ENCODE measurements at regions not wholly inside any gene's neighbourhood (a gene's known extent, or its start where the extent isn't known, plus 50 kb on each side); places are given as distances from the start of the nearest gene placed in this dataset.

- H3K4me3 ChIP-seq (replicated peaks; ENCODE audit: low read depth, low read length) = no peak overlapping the region
- DNase-seq (ENCODE audit: extremely low read depth, low read depth) = no peak
- no peak for TF ChIP-seq CTCF (IDR thresholded peaks at IDR 0.05; ENCODE audit: low read depth, low read length, missing control alignments)
Observed at GRCh38 chr2:78865667-78866066, 159.8 kb upstream of the REG3G start.

- DNase-seq (ENCODE audit: extremely low read depth, low read depth) = no peak
- no peak for TF ChIP-seq CTCF (IDR thresholded peaks at IDR 0.05; ENCODE audit: low read depth, low read length, missing control alignments)
- H3K4me3 ChIP-seq (replicated peaks; ENCODE audit: low read depth, low read length) = no peak overlapping the region
Observed at GRCh38 chr2:78870343-78870967, 155.0 kb upstream of the REG3G start.

- no peak for DNase-seq (ENCODE audit: extremely low read depth, low read depth)
- no peak overlapping the region for H3K4me3 ChIP-seq (replicated peaks; ENCODE audit: low read depth, low read length)
- no peak for TF ChIP-seq CTCF (IDR thresholded peaks at IDR 0.05; ENCODE audit: low read depth, low read length, missing control alignments)
Observed at GRCh38 chr2:78873526-78873925, 152.0 kb upstream of the REG3G start.

- no peak for DNase-seq (ENCODE audit: extremely low read depth, low read depth)
- TF ChIP-seq CTCF (IDR thresholded peaks at IDR 0.05; ENCODE audit: low read depth, low read length, missing control alignments) = no peak
- H3K4me3 ChIP-seq (replicated peaks; ENCODE audit: low read depth, low read length) = no peak overlapping the region
Observed at GRCh38 chr2:78876316-78876688, 149.2 kb upstream of the REG3G start.

- DNase-seq (ENCODE audit: extremely low read depth, low read depth) = no peak
- no peak overlapping the region for H3K4me3 ChIP-seq (replicated peaks; ENCODE audit: low read depth, low read length)
- TF ChIP-seq CTCF (IDR thresholded peaks at IDR 0.05; ENCODE audit: low read depth, low read length, missing control alignments) = no peak
Observed at GRCh38 chr2:78887446-78887845, 138.1 kb upstream of the REG3G start.

GRCh38 chr2:78890935-78891334 lies 134.6 kb upstream of the REG3G start:
- no peak for TF ChIP-seq CTCF (IDR thresholded peaks at IDR 0.05; ENCODE audit: low read depth, low read length, missing control alignments)
- no peak for DNase-seq (ENCODE audit: extremely low read depth, low read depth)
- no peak overlapping the region for H3K4me3 ChIP-seq (replicated peaks; ENCODE audit: low read depth, low read length)

- TF ChIP-seq CTCF (IDR thresholded peaks at IDR 0.05; ENCODE audit: low read depth, low read length, missing control alignments) = no peak
- no peak for DNase-seq (ENCODE audit: extremely low read depth, low read depth)
Observed at GRCh38 chr2:78892295-78892694, 133.2 kb upstream of the REG3G start.

More at GRCh38 chr2:78892295-78892694, 133.2 kb upstream of the REG3G start:
- no peak overlapping the region for H3K4me3 ChIP-seq (replicated peaks; ENCODE audit: low read depth, low read length)

Data from HFF-Myc (cell line).